Fibroblast of peridontal ligament (primary cell): ENCODE measurements at regions not wholly inside any gene's neighbourhood (a gene's known extent, or its start where the extent isn't known, plus 50 kb on each side); places are given as distances from the start of the nearest gene placed in this dataset.

Source experiments
- DNase-seq: peaks from one replicate; pipeline ENCODE4 v3.0.0-alpha.2; 2010; ENCODE audit errors: extremely low read depth

GRCh38 chr12:24414480-24414879 lies 465.0 kb upstream of the SOX5 start:
- no peak for DNase-seq

GRCh38 chr12:24411948-24412347 lies 462.5 kb upstream of the SOX5 start:
- DNase-seq: no peak

DNA sequence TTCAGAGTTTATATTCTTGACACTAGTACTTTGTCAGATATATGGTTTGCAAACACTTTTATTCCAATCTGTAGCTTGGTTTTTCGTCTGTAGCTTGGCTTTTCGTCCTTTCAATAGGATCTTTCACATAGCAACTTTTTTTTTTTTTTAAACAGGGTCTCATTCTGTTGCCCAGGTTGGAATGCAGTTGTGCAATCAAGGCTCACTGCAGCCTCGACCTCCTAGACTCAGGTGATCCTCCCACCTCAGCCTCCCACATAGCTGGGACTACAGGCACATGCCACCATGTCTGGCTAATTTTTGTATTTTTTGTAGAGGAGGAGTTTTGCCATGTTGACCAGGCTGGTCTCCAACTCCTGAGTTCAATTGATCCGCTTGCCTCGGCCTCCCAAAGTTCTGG lies 460.4 kb upstream of the SOX5 start:
- DNase-seq: no peak

DNA sequence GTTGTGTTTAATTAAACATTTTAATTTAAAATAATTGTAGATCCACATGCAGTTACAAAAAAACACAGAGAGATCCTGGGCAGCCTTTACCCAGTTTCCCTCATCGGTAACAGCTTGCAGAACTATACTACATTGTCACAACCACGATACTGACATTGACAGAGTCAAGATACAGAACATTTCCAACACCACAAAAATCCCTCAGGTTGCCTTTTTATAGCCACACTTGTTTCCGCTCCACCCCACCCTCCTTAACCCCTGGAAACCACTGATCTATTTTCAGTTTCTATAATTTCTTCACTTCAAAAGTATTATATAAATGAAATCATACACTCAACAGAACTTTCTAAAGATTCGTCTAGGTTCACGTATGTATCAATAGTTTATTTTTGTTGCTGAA lies 458.8 kb upstream of the SOX5 start:
- no peak for DNase-seq

- no peak for DNase-seq
These were observed 458.4 kb upstream of the SOX5 start for GRCh38 chr12:24407884-24408283.

DNA sequence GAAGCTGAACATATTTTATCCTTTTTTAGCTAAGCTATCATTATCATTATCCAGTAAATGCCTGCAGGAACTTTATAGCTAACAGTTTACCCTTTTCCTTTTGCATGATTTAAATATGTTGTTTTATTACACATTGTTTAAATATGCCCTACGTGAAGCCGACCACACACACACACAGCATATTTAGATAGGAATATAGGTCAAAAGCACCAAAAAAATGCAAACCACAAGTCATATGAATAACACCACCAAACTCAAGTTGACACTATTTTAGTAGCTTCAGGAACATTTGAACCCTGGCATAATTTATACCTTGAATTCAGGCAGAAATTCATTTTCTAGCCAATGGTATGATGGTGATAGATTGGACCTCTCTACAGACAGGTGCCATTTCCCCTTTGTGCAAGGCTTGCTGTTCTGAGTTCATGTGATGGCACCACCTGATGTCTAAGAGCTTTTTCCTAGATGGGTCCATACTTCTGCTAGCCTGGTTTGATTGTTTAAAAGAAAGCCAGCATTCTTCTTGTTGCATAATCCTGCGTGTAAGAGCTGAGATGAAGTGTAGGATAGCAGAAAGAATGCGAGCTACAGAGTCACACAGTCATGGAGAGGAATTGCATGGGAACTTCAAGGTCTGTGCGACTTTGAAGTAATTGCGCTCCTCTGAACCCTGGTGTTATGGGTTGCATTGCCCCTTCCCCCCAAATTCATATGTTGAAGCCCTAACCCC lies 454.8 kb upstream of the SOX5 start:
- peak; percentile 49 for DNase-seq

DNA sequence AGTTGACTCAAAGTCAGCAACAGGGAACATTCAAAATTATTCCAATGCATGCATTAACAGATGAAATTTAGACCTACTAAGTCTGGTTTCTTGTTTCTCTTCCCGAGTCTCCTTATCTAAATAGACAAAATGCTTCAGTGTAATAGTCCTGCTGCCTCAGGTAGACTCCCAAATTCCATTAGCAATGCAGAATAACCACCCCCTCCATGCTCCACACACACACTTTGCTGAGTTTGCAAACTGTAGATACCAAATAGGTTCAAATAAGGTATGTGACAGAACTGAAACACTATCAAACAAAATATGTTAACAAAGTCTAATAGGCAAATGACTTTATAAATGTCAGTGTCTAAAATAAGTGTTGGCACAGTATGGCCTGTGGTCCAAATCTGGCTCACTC lies 451.1 kb upstream of the SOX5 start:
- no peak for DNase-seq

DNA sequence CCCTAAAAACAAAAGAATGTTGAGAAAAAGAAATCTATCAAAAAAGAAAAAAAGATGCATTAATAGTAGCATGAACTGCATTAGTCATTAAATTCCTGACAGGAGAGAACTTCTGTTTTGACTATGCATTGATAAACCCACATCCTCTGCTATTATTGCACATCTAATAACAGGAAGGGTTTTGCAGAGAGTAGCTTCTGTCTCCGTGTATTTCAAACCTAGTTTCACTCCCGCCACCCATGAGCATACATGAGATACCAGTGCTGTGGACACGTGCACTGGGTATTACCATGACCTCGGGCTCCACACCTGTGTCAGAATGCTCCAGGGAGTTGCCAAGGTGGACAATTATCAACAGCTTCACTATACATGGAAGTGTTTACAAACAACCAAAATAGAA lies 449.1 kb upstream of the SOX5 start:
- no peak for DNase-seq

GRCh38 chr12:24396224-24396623 lies 446.8 kb upstream of the SOX5 start:
- no peak for DNase-seq

DNA sequence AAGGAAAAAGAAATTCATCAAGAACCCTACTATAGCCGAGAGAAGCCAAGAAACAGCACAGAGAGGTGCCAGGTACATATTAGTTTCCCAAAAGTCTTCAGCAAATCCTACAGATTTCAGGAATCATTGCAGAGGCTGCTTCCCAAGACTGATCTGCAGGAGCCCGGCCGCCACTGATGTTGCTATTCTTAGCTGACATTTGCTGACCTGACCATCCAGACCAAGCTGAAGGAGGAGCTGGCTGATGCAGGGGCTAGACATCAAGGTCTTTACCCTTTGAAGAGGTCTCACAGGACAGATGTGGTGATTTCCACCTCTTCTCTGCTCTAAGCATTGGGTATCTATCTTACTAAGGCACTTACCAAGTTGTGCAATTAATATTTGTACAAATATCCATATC lies 444.8 kb upstream of the SOX5 start:
- DNase-seq: no peak

DNA sequence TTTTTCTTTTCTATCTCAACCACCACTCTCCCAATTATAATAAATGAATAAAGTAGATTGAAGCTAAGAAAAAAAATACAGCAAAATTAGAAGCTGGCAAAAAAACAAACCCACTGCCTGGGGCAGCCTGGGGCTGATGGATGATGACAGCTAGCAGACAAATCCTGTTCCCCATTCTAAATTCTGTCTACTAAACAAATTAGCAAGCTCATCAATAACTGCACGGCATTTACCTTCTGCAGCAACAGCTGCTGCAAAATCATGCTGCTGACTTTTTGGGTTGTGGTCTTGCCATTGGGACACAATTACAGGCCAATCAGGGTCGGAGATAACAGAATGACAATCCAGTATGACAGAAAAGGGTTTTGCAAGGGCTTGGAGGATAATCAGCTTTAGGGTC lies 443.6 kb upstream of the SOX5 start:
- DNase-seq: no peak

GRCh38 chr12:24389394-24389793 lies 439.9 kb upstream of the SOX5 start:
- no peak for DNase-seq

DNA sequence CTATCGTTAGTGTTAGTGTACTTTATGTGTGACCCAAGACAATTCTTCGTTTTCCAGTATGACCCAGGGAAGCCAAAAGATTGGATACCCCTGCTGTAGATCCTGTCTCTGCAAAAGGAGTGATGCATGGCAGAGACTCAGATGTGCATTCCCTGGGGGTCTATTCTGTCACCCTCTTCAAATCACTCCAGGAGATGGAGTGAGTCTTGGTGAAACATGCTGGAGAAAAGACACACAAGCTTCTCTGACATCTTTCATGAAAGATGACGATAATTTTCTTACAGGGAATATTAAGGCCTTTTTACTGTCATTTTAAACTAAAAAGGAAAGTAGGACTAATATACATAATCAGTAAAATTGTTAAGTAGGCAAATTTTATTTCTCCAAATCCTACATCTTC lies 437.9 kb upstream of the SOX5 start:
- DNase-seq: no peak

DNA sequence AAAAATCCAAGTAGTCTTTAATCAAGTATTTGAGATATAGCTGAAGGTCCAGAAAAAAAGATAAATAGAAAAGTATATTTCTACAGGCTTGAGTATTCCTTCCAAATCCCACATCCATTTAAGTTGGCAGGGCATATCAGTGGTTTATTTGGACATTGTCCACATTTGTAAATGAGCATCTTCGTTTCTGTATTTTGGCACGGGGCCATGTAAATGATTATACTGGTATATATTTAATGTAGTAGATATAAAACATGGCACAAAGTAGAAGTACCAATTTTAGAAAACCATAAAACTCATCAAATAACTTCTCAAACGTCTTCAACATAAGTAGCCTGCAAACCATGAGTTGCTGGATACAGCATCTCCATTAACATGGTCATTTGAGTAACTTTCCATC lies 437.4 kb upstream of the SOX5 start:
- no peak for DNase-seq

- no peak for DNase-seq
These were observed 432.3 kb upstream of the SOX5 start for GRCh38 chr12:24381790-24382189.

- DNase-seq: peak; percentile 15
These were observed 430.5 kb upstream of the SOX5 start for GRCh38 chr12:24379861-24380521.

DNA sequence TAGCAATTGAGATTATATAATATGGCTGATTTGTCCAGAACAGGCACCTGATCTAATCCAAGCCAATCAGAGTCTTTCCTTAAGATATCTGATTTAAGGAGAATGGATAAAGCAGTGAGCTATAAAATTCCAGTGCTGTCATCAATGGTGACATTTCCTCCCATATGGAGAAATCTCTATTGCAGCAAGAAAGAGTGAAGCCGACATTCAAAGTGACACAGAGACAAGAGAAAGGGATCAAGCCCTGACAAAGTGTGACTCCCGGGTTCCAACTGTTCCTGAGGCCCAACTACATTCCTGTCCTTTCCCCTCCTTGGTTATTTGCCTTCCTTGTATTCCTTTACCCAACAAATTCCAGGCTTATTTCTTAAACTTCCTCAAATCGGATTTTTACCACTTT lies 430.0 kb upstream of the SOX5 start:
- DNase-seq: no peak

GRCh38 chr12:24378548-24379407 lies 429.3 kb upstream of the SOX5 start:
- DNase-seq: peak; percentile 59

- no peak for DNase-seq
These were observed 425.0 kb upstream of the SOX5 start for GRCh38 chr12:24374452-24374851.

GRCh38 chr12:24373004-24373403 lies 423.5 kb upstream of the SOX5 start:
- DNase-seq: peak; percentile 3

- DNase-seq: no peak
These were observed 417.0 kb upstream of the SOX5 start for GRCh38 chr12:24366514-24366913.

- DNase-seq: no peak
These were observed 415.5 kb upstream of the SOX5 start for GRCh38 chr12:24364921-24365320.
